Activated B cell treated with CpG ODN at 0.5 μM for 24 hours (primary cell): ENCODE measurements at regions not wholly inside any gene's neighbourhood (a gene's known extent, or its start where the extent isn't known, plus 50 kb on each side); places are given as distances from the start of the nearest gene placed in this dataset.
"Not testable (repeated sequence)": the region's sequence is repeated elsewhere in the genome, so short reads cannot be mapped to it uniquely, and the experiment has no call there.

ENCODE experiments used
- ATAC-seq: fragments of 200-7000 bp; cut with Tn5 transposase; one replicate; pipeline ENCODE4 v1.10.0; 2021; ENCODE audit warnings: low read depth, mild to moderate bottlenecking, moderate library complexity
- CTCF ChIA-PET: fragments of 350-600 bp; sonication (Branson Sonifier 250); formaldehyde crosslinking; loops from one replicate; lab custom pipeline; 2021; ENCODE audit warnings: antibody characterized with exemption; lab: Charles Lee
- POLR2A ChIA-PET: fragments of 350-600 bp; sonication (Branson Sonifier 250); formaldehyde crosslinking; loops from one replicate; lab custom pipeline; 2021; ENCODE audit warnings: antibody characterized with exemption; lab: Charles Lee
- DNase-seq: peaks from one replicate; pipeline ENCODE4 v3.0.0; 2022
- H3K27ac Mint-ChIP-seq: one replicate; pipeline ENCODE4 v1.8.0; 2020; ENCODE audit warnings: mixed read lengths
- H3K27me3 Mint-ChIP-seq: one replicate; pipeline ENCODE4 v1.8.0; 2021; ENCODE audit warnings: mixed read lengths
- H3K36me3 Mint-ChIP-seq: one replicate; pipeline ENCODE4 v1.8.0; 2021; ENCODE audit warnings: low read depth, mixed read lengths
- H3K4me1 Mint-ChIP-seq: one replicate; pipeline ENCODE4 v1.8.0; 2021; ENCODE audit warnings: mixed read lengths
- H3K4me3 Mint-ChIP-seq: one replicate; pipeline ENCODE4 v1.8.0; 2020; ENCODE audit warnings: mild to moderate bottlenecking, mixed read lengths
- H3K9me3 Mint-ChIP-seq: one replicate; pipeline ENCODE4 v1.8.0; 2020; ENCODE audit warnings: mixed read lengths
- intact Hi-C: fragments of 100-400 bp; cut with micrococcal nuclease; formaldehyde crosslinking; loops from one replicate; pipeline ENCODE4 v1.15.1; 2024
- TF ChIP-seq, protein P1 (sequence below): fragments of 200-600 bp; IDR thresholded peaks from one replicate; pipeline ENCODE4 v1.8.0; 2022; ENCODE audit warnings: antibody characterized with exemption, mild to moderate bottlenecking

DNA sequence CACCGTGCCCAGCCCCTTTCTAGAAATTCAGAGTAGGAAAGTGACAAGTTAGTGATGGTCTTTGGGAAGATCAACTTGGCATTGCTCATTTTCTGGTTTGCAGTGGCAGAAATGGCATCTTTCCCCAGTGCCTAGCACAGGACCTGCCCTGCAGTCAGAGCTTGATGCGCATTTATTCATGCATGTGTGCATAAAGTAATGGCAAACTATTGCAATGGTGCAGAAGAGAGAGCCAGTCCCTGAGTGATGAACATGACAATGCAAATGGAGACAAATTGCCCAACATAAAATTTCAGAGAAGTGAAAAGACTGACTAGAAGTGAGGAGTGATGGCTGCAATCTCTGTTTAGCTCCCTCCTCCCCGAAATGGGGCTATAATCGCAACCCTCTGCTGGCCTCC, 268.2 kb downstream of the CCSER2 start:
- H3K9me3 Mint-ChIP-seq, result peaks cover 2% of the 10 kb centered on the region
- H3K4me3 Mint-ChIP-seq, result no peak overlapping the region
- H3K27me3 Mint-ChIP-seq, result peaks cover 3% of the 10 kb centered on the region
- no peaks in the 10 kb centered on the region for H3K4me1 Mint-ChIP-seq
- ChIA-PET POLR2A (no interaction called here), CTCF (no interaction called here)
- H3K36me3 Mint-ChIP-seq, result no peaks in the 10 kb centered on the region
- intact Hi-C loops, result no loop called here
- TF ChIP-seq, protein P1, sequence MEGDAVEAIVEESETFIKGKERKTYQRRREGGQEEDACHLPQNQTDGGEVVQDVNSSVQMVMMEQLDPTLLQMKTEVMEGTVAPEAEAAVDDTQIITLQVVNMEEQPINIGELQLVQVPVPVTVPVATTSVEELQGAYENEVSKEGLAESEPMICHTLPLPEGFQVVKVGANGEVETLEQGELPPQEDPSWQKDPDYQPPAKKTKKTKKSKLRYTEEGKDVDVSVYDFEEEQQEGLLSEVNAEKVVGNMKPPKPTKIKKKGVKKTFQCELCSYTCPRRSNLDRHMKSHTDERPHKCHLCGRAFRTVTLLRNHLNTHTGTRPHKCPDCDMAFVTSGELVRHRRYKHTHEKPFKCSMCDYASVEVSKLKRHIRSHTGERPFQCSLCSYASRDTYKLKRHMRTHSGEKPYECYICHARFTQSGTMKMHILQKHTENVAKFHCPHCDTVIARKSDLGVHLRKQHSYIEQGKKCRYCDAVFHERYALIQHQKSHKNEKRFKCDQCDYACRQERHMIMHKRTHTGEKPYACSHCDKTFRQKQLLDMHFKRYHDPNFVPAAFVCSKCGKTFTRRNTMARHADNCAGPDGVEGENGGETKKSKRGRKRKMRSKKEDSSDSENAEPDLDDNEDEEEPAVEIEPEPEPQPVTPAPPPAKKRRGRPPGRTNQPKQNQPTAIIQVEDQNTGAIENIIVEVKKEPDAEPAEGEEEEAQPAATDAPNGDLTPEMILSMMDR, result no peak
- no peak overlapping the region for H3K27ac Mint-ChIP-seq
- no peak for ATAC-seq
- no peak for DNase-seq

DNA sequence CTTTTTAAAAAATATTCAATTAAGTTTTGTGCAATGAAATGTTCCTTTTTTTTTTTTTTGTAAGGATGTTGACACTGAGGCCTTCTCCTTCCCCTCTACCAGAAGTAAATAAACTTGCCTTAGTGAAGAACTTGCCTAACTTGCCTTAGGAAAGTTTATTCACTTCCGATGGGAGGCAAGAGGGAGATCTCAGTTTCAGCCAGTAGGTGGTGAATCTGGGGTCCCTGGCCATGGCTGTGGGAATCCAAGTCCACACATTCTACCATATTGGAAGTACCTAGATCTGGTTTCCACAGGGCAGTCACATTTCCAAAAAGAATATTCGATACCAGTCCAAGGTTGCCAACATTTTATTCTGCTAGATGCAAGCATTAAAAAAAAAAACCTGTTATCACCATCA, 270.9 kb downstream of the CCSER2 start:
- TF ChIP-seq, protein P1, result no peak
- Mint-ChIP-seq H3K4me1 (no peaks in the 10 kb centered on the region), H3K36me3 (no peaks in the 10 kb centered on the region), H3K9me3 (peaks cover 2% of the 10 kb centered on the region), H3K27ac (no peak overlapping the region), H3K27me3 (peaks cover 3% of the 10 kb centered on the region), H3K4me3 (no peak overlapping the region)
- DNase-seq (no peak), ATAC-seq (no peak)
- ChIA-PET POLR2A (no interaction called here), CTCF (no interaction called here)
- intact Hi-C loops, result no loop called here

DNA sequence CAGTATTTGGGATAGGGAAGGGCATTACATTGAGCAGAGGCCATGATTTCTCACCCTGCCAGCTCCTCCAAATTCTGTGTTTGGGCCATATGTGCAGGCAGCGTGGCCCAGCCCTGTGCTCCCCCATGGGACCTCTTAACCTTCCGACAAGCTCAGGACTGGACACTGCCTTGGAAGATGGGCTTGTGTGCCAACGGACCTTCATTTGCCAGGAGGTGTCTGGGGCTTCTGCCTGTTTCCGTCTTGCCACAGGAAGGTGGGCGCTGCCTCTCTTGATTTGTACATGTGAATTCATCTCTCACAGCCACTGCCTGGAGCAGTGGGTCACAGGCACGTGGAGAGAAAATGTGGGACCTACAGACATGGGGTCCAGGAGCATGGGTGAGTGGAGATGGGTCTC, 272.6 kb downstream of the CCSER2 start:
- TF ChIP-seq, protein P1, result no peak
- Mint-ChIP-seq H3K9me3 (peaks cover 2% of the 10 kb centered on the region), H3K27ac (no peak overlapping the region), H3K4me1 (no peaks in the 10 kb centered on the region), H3K27me3 (peaks cover 4% of the 10 kb centered on the region), H3K4me3 (no peak overlapping the region), H3K36me3 (no peaks in the 10 kb centered on the region)
- intact Hi-C loops, result no loop called here
- DNase-seq (no peak), ATAC-seq (no peak)
- POLR2A ChIA-PET, result no interaction called here
- CTCF ChIA-PET, result no interaction called here

GRCh38 chr10:84602543-84602942, 274.2 kb downstream of the CCSER2 start:
- intact Hi-C loops, H3K4me1 Mint-ChIP-seq, H3K4me3 Mint-ChIP-seq, DNase-seq, H3K9me3 Mint-ChIP-seq, CTCF ChIA-PET, POLR2A ChIA-PET, H3K27me3 Mint-ChIP-seq, ATAC-seq, H3K36me3 Mint-ChIP-seq, H3K27ac Mint-ChIP-seq: not testable (repeated sequence)

DNA sequence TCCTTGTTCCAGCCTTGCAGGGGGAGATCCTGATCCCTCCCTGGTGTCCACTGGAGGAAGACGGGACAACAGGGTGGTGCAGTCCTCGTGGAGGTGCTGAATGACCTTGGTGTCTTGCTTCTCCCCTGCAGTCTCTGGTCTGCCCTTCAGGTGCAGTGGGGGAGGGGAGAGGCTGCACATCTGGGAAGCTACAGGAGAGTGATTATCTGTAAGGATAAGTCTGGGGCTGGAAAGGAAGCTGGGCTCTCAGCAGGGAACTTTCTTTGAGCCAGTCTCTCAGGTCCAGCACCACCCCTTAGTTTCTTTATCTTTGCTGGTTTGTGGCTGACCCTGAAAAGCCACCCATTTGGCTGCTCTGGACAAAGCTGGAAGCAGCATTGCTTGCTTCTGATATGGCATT, 275.6 kb downstream of the CCSER2 start:
- intact Hi-C loops, result no loop called here
- peaks cover 7% of the 10 kb centered on the region for H3K27me3 Mint-ChIP-seq
- no peak for DNase-seq
- H3K36me3 Mint-ChIP-seq, result no peaks in the 10 kb centered on the region
- no peaks in the 10 kb centered on the region for H3K4me1 Mint-ChIP-seq
- H3K27ac Mint-ChIP-seq, result no peak overlapping the region
- no peak for ATAC-seq
- H3K9me3 Mint-ChIP-seq, result no peaks in the 10 kb centered on the region
- no peak overlapping the region for H3K4me3 Mint-ChIP-seq
- TF ChIP-seq, protein P1, result no peak
- ChIA-PET CTCF (no interaction called here), POLR2A (no interaction called here)

DNA sequence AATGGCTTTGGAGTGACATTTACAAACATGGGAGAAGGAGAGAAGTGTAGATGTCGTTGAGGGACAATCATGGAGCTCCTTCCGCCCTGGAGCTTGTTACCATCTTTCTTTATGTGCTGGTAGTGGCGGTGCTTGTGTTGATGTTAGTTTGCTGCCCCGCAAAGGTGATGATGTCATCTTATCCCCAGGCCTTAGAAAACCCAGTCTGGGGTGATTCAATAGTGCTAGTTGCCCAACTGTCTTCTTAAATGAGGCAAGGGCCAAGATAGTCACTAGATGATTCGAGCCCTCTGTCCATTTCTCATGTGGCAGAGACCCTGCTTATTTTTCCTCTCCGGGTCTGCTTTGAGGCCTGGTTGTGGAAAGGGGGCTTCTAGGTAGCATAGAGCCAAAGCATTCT, 277.4 kb downstream of the CCSER2 start:
- H3K4me3 Mint-ChIP-seq, result no peak overlapping the region
- DNase-seq (no peak), ATAC-seq (no peak)
- H3K36me3 Mint-ChIP-seq, result no peaks in the 10 kb centered on the region
- no peak overlapping the region for H3K27ac Mint-ChIP-seq
- ChIA-PET CTCF (no interaction called here), POLR2A (interaction anchor here (0.7 kb wide), 1 partner anchor 1639 kb away, joined by 9 read pairs; no protein-coding TSS in a partner anchor)
- H3K27me3 Mint-ChIP-seq, result peaks cover 7% of the 10 kb centered on the region
- no peaks in the 10 kb centered on the region for H3K4me1 Mint-ChIP-seq
- TF ChIP-seq, protein P1, result no peak
- intact Hi-C loops, result no loop called here
- no peaks in the 10 kb centered on the region for H3K9me3 Mint-ChIP-seq
